OCI-LY1 (cell line): ENCODE measurements at regions not wholly inside any gene's neighbourhood (a gene's known extent, or its start where the extent isn't known, plus 50 kb on each side); places are given as distances from the start of the nearest gene placed in this dataset.

Experiments
- H2AFZ ChIP-seq: fragments of 200-600 bp; sonication (generic), shearing (Covaris generic); 2 replicates; pipeline ENCODE4 v1.6.0; 2014; ENCODE audit warnings: antibody characterized with exemption, mild to moderate bottlenecking, low read length
- H3F3A ChIP-seq: fragments of 200-600 bp; sonication (generic), shearing (Covaris generic); 2 replicates; pipeline ENCODE4 v1.6.0; 2014; ENCODE audit warnings: mild to moderate bottlenecking, antibody characterized with exemption, low read length, moderate library complexity; ENCODE audit not compliant: insufficient read depth
- H3K27ac ChIP-seq: fragments of 200-600 bp; sonication (generic); 2 replicates; pipeline ENCODE4 v1.5.1; 2014; ENCODE audit warnings: low read length, mixed run types, mild to moderate bottlenecking, low read depth; ENCODE audit not compliant: poor library complexity, severe bottlenecking
- H3K27me3 ChIP-seq: fragments of 200-600 bp; sonication (generic); 2 replicates; pipeline ENCODE4 v1.6.0; 2014; ENCODE audit warnings: antibody characterized with exemption, mild to moderate bottlenecking, low read length, moderate library complexity; ENCODE audit not compliant: insufficient read depth
- H3K36me3 ChIP-seq: fragments of 200-600 bp; sonication (generic); 2 replicates; pipeline ENCODE4 v1.6.1; 2014; ENCODE audit warnings: mild to moderate bottlenecking, antibody characterized with exemption, low read length, moderate library complexity, mixed read lengths; ENCODE audit not compliant: insufficient read depth
- H3K4me1 ChIP-seq: fragments of 200-600 bp; sonication (generic); 2 replicates; pipeline ENCODE4 v1.5.1; 2014; ENCODE audit warnings: mild to moderate bottlenecking, low read length, moderate library complexity; ENCODE audit not compliant: insufficient read depth, severe bottlenecking
- H3K4me2 ChIP-seq: fragments of 200-600 bp; sonication (generic), shearing (Covaris generic); 2 replicates; pipeline ENCODE4 v1.6.1; 2014; ENCODE audit warnings: low read length
- H3K4me3 ChIP-seq: fragments of 200-600 bp; sonication (generic); 2 replicates; pipeline ENCODE4 v1.5.1; 2014; ENCODE audit warnings: low read length, low read depth, mild to moderate bottlenecking, mixed read lengths; ENCODE audit not compliant: poor library complexity, severe bottlenecking
- H3K79me2 ChIP-seq: fragments of 200-600 bp; shearing (Covaris generic); 2 replicates; pipeline ENCODE4 v1.6.1; 2016; ENCODE audit warnings: mixed run types, low read length, mixed read lengths; ENCODE audit not compliant: insufficient read depth
- H3K9ac ChIP-seq: fragments of 200-600 bp; sonication (generic), shearing (Covaris generic); 2 replicates; pipeline ENCODE4 v1.6.1; 2014; ENCODE audit warnings: mild to moderate bottlenecking, low read length, mixed read lengths
- H3K9me2 ChIP-seq: fragments of 200-600 bp; sonication (generic), shearing (Covaris generic); 2 replicates; pipeline ENCODE4 v1.6.1; 2014; ENCODE audit warnings: low read depth, mild to moderate bottlenecking, low read length, mixed read lengths
- H3K9me3 ChIP-seq: fragments of 200-600 bp; shearing (Covaris generic); 2 replicates; pipeline ENCODE4 v1.6.1; 2014; ENCODE audit warnings: low read length, mixed read lengths
- H4K20me1 ChIP-seq: fragments of 200-600 bp; sonication (generic), shearing (Covaris generic); 2 replicates; pipeline ENCODE4 v1.6.0; 2016; ENCODE audit warnings: mild to moderate bottlenecking, low read length; ENCODE audit not compliant: insufficient read depth
- EZH2 ChIP-seq: fragments of 200-600 bp; sonication (generic), shearing (Covaris generic); IDR thresholded peaks from 2 replicates; pipeline ENCODE4 v1.8.0; 2017; ENCODE audit warnings: borderline replicate concordance, mixed run types, mild to moderate bottlenecking, antibody characterized with exemption, low read length, moderate library complexity, mixed read lengths
- TF ChIP-seq, protein P1 (sequence below): fragments of 200-600 bp; sonication (generic), shearing (Covaris generic); IDR thresholded peaks from 2 replicates; pipeline ENCODE4 v1.5.1; 2017; ENCODE audit warnings: mild to moderate bottlenecking, antibody characterized with exemption, low read length, moderate library complexity, mixed read lengths

- Histone ChIP-seq H4K20me1 (no peaks in the 10 kb centered on the region), H3K4me3 (no peak overlapping the region), H3K9me2 (no peaks in the 10 kb centered on the region), H3K27me3 (no peaks in the 10 kb centered on the region), H3K27ac (no peak overlapping the region), H3K9ac (no peak overlapping the region), H3K4me2 (no peak overlapping the region), H3F3A (no peaks in the 10 kb centered on the region), H2AFZ (no peak overlapping the region), H3K4me1 (no peaks in the 10 kb centered on the region), H3K9me3 (no peaks in the 10 kb centered on the region), H3K36me3 (no peaks in the 10 kb centered on the region), H3K79me2 (no peaks in the 10 kb centered on the region)
- TF ChIP-seq EZH2, result no peak
- TF ChIP-seq, protein P1, sequence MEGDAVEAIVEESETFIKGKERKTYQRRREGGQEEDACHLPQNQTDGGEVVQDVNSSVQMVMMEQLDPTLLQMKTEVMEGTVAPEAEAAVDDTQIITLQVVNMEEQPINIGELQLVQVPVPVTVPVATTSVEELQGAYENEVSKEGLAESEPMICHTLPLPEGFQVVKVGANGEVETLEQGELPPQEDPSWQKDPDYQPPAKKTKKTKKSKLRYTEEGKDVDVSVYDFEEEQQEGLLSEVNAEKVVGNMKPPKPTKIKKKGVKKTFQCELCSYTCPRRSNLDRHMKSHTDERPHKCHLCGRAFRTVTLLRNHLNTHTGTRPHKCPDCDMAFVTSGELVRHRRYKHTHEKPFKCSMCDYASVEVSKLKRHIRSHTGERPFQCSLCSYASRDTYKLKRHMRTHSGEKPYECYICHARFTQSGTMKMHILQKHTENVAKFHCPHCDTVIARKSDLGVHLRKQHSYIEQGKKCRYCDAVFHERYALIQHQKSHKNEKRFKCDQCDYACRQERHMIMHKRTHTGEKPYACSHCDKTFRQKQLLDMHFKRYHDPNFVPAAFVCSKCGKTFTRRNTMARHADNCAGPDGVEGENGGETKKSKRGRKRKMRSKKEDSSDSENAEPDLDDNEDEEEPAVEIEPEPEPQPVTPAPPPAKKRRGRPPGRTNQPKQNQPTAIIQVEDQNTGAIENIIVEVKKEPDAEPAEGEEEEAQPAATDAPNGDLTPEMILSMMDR, result no peak
These were observed 170.1 kb downstream of the OTUD1 start for GRCh38 chr10:23608926-23609325.

DNA sequence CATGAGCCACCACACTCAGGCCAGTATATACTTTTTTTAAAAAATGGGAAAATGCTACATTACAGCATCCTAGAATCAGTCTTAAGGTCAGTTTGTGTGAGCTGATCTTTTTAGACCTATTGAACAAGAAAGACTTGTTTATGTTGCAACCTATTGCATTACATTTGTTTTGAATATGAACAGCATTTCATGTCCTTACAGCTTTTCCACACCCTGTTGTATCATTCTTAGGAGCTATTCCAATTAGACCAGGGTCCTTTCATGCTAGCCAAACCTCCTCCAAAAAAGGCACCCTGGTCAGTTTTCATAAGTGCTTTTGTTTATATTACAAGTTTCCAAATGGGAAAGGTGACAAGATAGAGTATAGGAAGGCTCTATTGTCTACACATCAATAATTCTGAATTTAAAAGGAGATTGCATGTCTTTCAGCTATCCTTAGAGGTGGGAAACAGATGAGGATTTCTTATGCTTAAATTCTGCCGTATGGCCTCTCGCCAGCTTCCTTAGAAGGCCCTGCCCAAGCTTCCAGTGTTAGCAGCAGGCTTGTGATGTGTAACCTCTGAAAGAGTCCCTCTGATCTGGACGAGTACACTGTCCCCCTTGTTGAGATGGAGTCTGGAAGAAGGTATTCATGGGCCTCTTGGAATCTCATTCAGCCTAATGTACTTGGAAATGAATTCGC lies 171.9 kb downstream of the OTUD1 start:
- H3K27me3 ChIP-seq, result no peaks in the 10 kb centered on the region
- H3K79me2 ChIP-seq, result no peaks in the 10 kb centered on the region
- no peak overlapping the region for H3K4me2 ChIP-seq
- no peak overlapping the region for H3K27ac ChIP-seq
- H3K9me3 ChIP-seq, result no peaks in the 10 kb centered on the region
- TF ChIP-seq EZH2, result no peak
- TF ChIP-seq, protein P1, result no peak
- no peaks in the 10 kb centered on the region for H4K20me1 ChIP-seq
- H3F3A ChIP-seq, result no peaks in the 10 kb centered on the region
- H3K4me1 ChIP-seq, result no peaks in the 10 kb centered on the region
- no peaks in the 10 kb centered on the region for H3K9me2 ChIP-seq
- no peak overlapping the region for H3K4me3 ChIP-seq
- no peaks in the 10 kb centered on the region for H3K36me3 ChIP-seq
- H2AFZ ChIP-seq, result no peak overlapping the region
- no peak overlapping the region for H3K9ac ChIP-seq

DNA sequence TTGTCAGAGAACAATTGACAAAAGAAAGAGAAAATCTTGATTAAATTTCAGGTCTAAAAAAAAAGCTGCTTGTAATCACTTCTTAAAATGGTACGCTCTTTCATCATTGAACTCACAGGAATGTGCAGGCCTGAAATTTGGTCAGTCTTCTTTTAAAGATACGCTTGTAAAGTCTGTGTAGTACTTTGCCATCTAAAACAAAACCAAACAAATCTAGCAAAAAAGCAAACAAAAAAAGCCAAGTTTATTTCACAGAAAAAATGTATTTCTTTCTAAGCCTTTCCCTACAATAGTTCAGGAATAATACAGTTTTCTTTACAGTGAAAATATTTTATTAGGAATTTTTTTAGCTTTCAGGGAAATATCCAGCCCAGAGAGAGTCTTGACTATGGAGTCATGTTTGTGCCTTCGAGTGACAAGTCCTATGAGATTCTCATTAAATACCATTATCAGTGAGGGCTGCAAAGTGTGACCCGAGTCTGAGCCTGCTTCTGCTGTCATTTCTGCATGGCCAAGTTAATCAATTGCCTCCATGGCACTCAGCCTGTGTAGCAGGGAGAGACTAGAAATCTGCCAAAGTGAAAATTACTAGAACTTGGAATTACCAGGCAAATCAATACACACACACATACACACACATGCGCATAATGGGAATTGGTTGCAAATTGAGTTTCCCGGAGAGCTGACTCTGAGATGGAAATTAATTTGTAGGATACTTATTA lies 172.6 kb downstream of the OTUD1 start:
- no peak overlapping the region for H3K4me3 ChIP-seq
- no peak overlapping the region for H3K9ac ChIP-seq

More for the DNA sequence above, 172.6 kb downstream of the OTUD1 start:
- H3F3A ChIP-seq, result no peaks in the 10 kb centered on the region
- no peak overlapping the region for H3K4me2 ChIP-seq
- no peaks in the 10 kb centered on the region for H3K4me1 ChIP-seq
- TF ChIP-seq, protein P1, result no peak
- TF ChIP-seq EZH2, result no peak
- no peaks in the 10 kb centered on the region for H3K36me3 ChIP-seq
- no peaks in the 10 kb centered on the region for H3K79me2 ChIP-seq
- H3K27ac ChIP-seq, result no peak overlapping the region
- no peaks in the 10 kb centered on the region for H3K9me3 ChIP-seq
- H3K9me2 ChIP-seq, result no peaks in the 10 kb centered on the region
- no peaks in the 10 kb centered on the region for H3K27me3 ChIP-seq
- H4K20me1 ChIP-seq, result no peaks in the 10 kb centered on the region
- H2AFZ ChIP-seq, result no peak overlapping the region
